ENCODE measurements at regions not wholly inside any gene's neighbourhood (a gene's known extent, or its start where the extent isn't known, plus 50 kb on each side); places are given as distances from the start of the nearest gene placed in this dataset.

GRCh38 chr9:96064826-96065481, 189.5 kb downstream of the ERCC6L2 start:
- TF ChIP-seq CEBPB (IDR thresholded peaks at IDR 0.05) (no peak), MAX (IDR thresholded peaks at IDR 0.05) (no peak), USF1 (IDR thresholded peaks at IDR 0.05) (no peak), REST (IDR thresholded peaks at IDR 0.05; ENCODE audit: low read depth) (no peak), TAF1 (IDR thresholded peaks at IDR 0.05; ENCODE audit: low read depth) (no peak), EGR1 (IDR thresholded peaks at IDR 0.05) (no peak), RAD21 (IDR thresholded peaks at IDR 0.05; ENCODE audit: low read depth) (no peak)

Data from Ishikawa (cell line).